PC-3 (cell line): ENCODE measurements at regions not wholly inside any gene's neighbourhood (a gene's known extent, or its start where the extent isn't known, plus 50 kb on each side); places are given as distances from the start of the nearest gene placed in this dataset.

Source experiments
- CTCF ChIP-seq: fragments of 300-600 bp; sonication (generic); conservative IDR thresholded peaks from 2 replicates; pipeline ENCODE4 v1.5.1; 2017; ENCODE audit warnings: antibody characterized with exemption, low read depth, mild to moderate bottlenecking, low read length
- EZH2 ChIP-seq: fragments of 300-600 bp; sonication (generic); IDR thresholded peaks from one replicate; pipeline ENCODE4 v1.6.1; 2017; ENCODE audit warnings: antibody characterized with exemption, mild to moderate bottlenecking, low read length; ENCODE audit not compliant: unreplicated experiment
- EZH2phosphoT487 ChIP-seq: fragments of 300-600 bp; sonication (generic); IDR thresholded peaks from 2 replicates; pipeline ENCODE4 v1.6.1; 2018; ENCODE audit warnings: mild to moderate bottlenecking, antibody characterized with exemption, low read length, borderline replicate concordance

- TF ChIP-seq CTCF, result no peak
- TF ChIP-seq EZH2phosphoT487, result no peak
- no peak for TF ChIP-seq EZH2
Observed at GRCh38 chr9:120030847-120031246, 549.1 kb downstream of the CDK5RAP2 start.
